Amygdala (tissue), 56 donors: ENCODE measurements at regions not wholly inside any gene's neighbourhood (a gene's known extent, or its start where the extent isn't known, plus 50 kb on each side); places are given as distances from the start of the nearest gene placed in this dataset.

Experiments used
- DNase-seq, 56 donors: peaks; one replicate each; lab custom pipeline; 2025; lab: John Stamatoyannopoulos, UW

DNA sequence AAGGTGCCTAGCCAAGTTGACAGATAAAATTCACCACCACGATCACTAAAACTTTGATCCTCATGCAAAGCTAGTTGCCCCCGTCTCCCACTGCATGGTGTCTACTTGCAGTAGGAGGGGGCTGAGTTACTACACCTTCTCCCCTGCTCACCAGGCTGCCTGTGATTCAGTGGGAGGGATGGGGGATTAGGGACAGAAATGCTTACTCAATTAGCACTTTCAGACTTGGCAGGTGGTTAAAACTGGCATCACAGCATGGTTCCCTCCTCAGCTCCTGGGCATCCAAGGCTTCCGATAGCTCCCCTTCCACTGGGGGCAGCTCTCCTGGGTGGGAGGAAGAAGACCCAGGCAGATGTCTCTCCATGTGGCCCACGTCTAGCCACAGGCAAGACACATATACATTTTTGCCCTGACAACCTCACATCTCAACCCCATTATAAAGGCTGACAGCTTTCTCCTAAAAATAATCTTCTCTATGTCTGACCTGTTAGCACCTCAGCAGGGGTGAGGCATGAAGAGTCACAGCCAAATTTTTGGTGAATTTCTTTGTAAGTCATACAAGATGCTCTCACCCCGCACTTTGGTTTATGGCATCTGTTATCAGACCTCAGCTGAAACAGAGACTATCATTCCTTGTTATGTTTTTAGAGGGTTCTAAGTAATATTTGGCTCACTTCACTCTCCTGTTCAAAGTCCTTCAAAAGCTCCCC is 369.0 kb downstream of the SV2B start:
- DNase-seq: peak in 1 of 56 donors; percentile 7

DNA sequence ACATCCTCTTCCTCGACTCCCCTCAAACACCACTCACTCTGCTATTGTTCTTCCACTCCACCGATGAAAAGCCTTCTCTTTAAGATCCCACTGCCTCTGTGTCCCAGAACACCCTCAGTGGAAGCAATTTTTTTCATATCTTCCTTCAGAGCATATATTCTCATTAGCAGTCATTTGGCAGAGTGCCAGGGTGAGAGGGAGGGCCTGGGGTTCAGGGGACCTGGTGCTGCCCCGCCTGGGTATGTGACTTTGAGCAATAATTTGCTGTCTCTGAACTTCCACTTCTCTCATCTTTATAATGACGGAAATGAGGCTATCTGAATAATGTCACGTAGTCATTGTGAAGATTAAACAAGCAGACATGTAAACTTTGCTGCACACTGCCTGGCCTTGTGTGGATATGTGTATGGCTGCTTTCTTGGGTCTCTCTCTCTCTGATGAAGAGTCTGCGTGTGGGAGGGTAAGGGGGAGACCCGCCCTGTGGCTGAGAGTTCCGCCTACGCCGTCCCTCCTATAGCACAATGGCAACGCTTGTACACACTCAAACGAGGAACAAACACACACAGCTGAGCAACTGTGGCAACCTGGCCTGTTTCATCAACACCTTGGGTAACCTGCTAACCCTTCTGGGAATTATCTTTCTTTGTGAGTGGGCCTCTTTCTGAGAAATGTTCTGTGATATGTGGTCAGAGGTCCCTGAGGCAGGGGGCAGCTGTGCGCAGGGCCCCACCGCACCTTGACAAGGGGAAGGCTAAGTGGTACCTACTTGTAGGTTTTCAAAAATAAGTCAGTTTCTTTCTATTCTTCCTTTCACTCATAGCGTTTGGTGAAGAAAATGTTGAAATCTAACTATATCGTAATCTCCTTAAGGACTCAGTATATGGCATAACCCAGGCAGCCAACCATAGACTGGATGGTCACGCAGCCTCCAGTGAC is 369.8 kb downstream of the SV2B start:
- no peak for DNase-seq

DNA sequence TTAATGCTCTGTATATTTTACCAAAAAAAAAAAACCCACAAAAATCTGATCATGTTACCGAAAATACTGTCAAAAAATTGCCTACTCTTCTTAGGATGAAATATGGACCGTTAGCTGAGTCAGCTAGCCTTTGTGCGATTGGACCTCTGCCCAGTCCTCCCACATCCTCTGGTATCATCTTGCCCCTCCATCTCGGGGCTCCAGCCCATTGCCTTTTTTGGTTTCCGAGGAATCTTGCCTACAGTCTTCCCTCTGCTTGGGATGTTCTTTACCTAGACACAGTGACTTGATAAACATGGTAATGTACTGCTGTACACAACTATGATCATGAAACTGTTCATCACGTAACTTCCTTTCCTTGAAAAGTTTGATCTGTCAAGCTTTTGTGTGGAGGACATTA is 371.4 kb downstream of the SV2B start:
- DNase-seq: no peak

DNA sequence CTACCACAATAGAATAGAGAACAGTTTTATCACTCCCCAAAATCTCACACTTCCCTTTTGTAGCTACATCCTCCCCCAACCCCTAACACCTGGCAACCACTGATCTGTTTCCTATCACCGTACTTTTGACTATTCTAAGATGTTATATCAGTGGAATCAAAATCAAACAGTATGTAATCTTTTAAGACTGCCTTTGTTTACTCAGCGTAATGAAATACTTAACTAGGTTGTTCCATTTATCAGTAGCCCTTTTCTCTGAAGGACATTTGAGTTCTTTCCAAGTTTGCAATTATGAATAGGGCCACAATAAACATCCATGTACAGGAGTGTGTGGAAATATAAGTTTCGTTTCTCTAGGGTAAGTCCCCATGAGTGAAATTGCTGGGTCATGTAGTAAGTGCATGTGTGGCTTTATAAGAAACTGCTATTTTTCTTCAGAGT is 372.3 kb downstream of the SV2B start:
- no peak for DNase-seq

- no peak for DNase-seq
Measured at GRCh38 chr15:91473894-91474545, 374.0 kb downstream of the SV2B start.

DNA sequence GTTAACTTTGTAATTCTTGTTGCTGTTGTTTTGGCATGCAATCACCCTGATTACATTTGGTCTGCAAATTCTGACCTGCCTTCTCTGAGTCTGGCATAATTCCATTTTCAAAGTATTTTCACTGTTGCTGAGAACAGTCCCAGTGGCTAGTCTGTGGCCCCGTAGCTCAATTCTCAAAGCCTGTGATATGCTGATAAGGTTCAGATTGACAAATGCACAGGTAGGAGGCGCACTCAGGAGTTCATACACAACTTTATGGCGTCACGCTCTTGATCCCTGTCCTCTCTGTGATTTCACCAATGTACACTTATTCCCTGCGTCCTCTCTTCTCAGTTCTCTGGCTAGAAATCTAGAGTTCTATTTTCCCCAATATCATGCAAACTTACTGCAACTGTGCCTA is 376.6 kb upstream of the SLCO3A1 start:
- DNase-seq: no peak

GRCh38 chr15:91478717-91479191 is 374.8 kb upstream of the SLCO3A1 start:
- DNase-seq: no peak

DNA sequence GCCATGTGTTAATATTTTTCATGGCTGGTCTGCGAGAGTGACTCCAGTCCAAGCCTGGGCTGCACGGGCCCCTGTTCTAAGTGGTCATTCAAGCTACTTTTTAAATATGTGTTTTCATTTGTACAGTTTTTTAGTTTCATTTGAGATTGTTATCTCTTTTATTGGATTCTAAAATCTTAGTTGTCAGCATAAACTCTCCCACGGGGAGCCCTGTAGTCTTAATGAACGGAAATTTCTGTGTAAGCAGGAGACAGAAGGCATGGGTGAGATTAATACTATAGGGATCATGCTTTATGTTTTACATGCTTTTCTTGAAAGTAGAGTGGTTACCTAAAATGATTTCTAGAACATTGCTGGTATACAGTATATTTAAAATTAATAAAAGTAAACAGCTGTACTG is 373.1 kb upstream of the SLCO3A1 start:
- no peak for DNase-seq

DNA sequence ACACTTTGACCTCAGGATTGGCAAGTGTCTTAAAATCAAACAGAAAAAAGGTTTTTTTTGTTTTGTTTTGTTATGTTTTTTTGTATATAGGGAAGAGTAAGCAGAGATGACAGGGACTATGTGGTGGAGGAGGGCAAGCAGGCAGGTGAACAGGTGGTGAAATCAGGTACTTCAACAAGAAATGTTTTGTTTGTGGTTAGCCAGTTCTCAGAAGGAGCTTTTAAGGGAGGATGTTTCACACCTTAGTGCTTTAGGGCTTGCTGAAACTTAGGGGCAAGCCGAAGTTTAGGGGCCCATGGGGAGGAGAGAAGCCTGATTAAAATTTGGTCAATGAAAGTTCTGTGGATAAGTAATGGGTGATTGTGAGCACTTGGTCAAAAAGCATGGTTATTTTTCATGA is 370.7 kb upstream of the SLCO3A1 start:
- no peak for DNase-seq

DNA sequence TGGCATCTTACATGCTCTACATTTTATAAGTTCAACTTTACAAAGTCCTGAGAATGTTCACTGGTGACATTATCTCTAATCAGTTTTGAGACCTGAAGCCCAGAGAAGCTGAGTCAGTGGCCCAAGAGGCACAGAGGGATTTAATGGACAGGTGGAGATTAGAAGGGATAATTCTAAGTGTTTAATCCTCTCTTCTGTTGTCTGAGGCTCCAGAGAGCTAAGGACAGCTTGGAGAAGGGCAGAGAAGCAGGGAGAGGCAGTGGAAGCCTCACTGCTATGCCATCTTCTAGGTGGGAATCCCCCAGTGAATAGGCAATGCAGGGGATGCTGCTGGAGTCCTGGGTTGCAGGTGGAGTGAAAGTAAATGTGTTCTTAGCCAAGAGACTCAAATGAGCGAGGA is 369.4 kb upstream of the SLCO3A1 start:
- DNase-seq: no peak

- DNase-seq: no peak
Measured at GRCh38 chr15:91488452-91488851, 365.1 kb upstream of the SLCO3A1 start.

DNA sequence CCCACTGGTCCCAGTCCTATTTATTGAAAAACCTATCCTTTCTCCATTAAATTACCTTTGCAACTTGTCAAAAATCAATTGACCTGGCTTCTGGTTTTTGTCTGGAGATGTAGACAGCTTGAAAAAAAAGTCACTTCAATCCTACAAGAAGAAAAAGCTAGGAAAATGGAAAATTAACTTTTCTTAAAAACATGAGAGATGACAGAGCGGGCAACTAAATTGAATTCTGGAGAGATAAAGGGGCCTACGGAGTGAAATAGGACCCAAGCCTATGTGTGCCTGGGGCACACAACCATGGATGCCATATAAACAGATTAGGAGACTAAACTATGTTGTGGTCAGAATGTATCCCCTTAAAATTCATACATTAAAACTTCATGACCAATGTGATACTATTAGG is 363.3 kb upstream of the SLCO3A1 start:
- no peak for DNase-seq

- DNase-seq: no peak
Measured at GRCh38 chr15:91491101-91491950, 362.2 kb upstream of the SLCO3A1 start.

DNA sequence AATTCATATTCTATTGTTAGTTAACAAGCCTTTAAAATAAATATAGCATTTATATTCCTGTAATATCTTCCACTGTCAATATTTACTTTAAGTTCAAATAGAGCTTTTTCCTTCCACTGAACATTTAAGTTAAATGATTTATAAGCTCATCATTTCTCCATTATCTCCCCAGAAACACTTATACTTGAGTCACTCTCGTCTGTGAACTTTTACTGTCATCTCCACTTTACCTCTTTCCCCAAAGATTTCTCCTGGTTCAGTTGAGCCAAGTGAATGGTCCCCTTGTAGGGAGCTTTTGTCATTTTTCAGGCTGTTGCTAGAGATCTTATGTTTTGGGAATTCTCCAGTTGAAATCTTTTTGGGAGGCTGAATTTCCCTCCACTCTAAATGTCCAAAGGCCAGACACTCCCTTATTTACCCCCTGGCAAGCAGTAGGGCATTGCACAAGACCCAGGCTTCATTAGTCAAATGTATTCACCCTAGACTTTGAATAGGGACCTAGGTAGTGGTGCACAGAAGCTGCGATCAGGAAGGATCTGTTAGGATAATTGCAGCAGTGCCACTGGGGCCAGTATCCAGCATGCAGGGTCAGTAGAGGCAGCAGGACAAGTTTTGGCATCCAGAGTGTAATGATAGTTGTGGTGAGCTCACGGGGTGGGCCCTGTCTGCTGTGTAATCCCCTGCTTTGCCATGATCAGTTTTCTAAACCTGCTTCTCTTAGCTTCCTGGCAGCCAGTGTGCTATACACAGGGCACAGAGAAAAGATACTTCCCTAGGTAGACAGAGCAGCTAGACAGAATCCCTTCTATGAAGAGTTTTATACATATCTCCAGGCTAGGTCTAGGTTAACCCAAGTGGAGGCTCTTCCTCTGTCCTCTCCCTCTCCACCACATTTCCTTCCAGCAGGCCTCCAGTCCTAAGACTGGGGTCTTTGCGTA is 356.5 kb upstream of the SLCO3A1 start:
- DNase-seq: no peak

DNA sequence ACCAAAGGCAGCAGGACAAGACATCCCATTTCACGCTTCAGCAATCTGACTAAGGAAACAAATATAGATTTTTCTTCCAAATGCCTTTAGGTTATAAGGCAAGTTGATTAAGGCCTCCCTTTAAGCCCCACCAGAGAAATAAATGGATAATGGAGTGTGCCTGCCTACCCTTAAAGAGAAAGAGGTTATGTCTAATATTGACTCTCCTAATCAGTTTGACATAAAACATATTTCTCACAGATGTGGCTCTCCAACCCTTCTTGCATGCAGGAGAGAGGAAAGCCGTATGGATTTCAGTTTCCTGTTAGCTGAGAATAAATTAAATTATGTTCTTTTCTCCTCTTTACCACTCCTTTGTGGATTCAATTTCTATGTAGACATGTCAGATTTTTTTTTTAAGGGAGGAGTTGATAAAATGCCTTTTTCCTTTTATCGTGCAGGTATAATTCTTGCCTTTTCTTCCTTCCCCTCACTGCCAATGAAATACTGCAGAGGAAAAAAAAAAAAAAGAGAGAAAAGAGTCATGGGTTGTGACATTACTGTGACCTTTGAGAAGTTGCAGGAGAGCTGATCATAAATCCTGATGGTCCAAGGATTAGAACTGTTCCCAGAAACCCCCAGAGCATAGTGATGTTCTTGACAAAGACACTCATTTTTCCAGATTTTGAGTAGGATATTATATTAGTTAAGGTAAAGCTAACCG is 355.3 kb upstream of the SLCO3A1 start:
- no peak for DNase-seq

GRCh38 chr15:91498749-91499062 is 354.8 kb upstream of the SLCO3A1 start:
- DNase-seq: no peak

GRCh38 chr15:91499774-91500383 is 353.6 kb upstream of the SLCO3A1 start:
- DNase-seq: no peak

GRCh38 chr15:91508633-91509032 is 344.9 kb upstream of the SLCO3A1 start:
- DNase-seq: no peak
